HG02571 (cell line): ENCODE measurements at regions not wholly inside any gene's neighbourhood (a gene's known extent, or its start where the extent isn't known, plus 50 kb on each side); places are given as distances from the start of the nearest gene placed in this dataset.

Source experiments
- ATAC-seq: cut with Tn5 transposase; IDR thresholded peaks from one replicate; pipeline ENCODE4 v1.9.1; 2021; ENCODE audit warnings: mild to moderate bottlenecking, moderate library complexity; ENCODE audit not compliant: unreplicated experiment

- no peak for ATAC-seq
Observed at GRCh38 chr10:4691301-4691700, 134.7 kb upstream of the AKR1E2 start.

GRCh38 chr10:4688601-4689000, 137.4 kb upstream of the AKR1E2 start:
- ATAC-seq: no peak

GRCh38 chr10:4688168-4688567, 137.8 kb upstream of the AKR1E2 start:
- no peak for ATAC-seq

- no peak for ATAC-seq
Observed at GRCh38 chr10:4687397-4687796, 138.6 kb upstream of the AKR1E2 start.

GRCh38 chr10:4686644-4686996, 139.4 kb upstream of the AKR1E2 start:
- ATAC-seq: no peak

GRCh38 chr10:4685904-4686643, 139.9 kb upstream of the AKR1E2 start:
- ATAC-seq: no peak

GRCh38 chr10:4685491-4685890, 140.5 kb upstream of the AKR1E2 start:
- no peak for ATAC-seq

- no peak for ATAC-seq
Observed at GRCh38 chr10:4684434-4684833, 141.6 kb upstream of the AKR1E2 start.

- ATAC-seq: no peak
Observed at GRCh38 chr10:4683838-4684237, 142.2 kb upstream of the AKR1E2 start.

- no peak for ATAC-seq
Observed at GRCh38 chr10:4683137-4683536, 142.9 kb upstream of the AKR1E2 start.

GRCh38 chr10:4678951-4679671, 146.9 kb upstream of the AKR1E2 start:
- no peak for ATAC-seq

GRCh38 chr10:4678023-4678950, 147.7 kb upstream of the AKR1E2 start:
- no peak for ATAC-seq

- ATAC-seq: no peak
Observed at GRCh38 chr10:4677296-4678021, 148.5 kb upstream of the AKR1E2 start.

GRCh38 chr10:4676566-4676965, 149.4 kb upstream of the AKR1E2 start:
- no peak for ATAC-seq

GRCh38 chr10:4675808-4676207, 150.2 kb upstream of the AKR1E2 start:
- no peak for ATAC-seq

- ATAC-seq: no peak
Observed at GRCh38 chr10:4673279-4674040, 152.5 kb upstream of the AKR1E2 start.

- no peak for ATAC-seq
Observed at GRCh38 chr10:4672201-4672600, 153.8 kb upstream of the AKR1E2 start.

GRCh38 chr10:4671451-4672145, 154.4 kb upstream of the AKR1E2 start:
- ATAC-seq: no peak

- ATAC-seq: no peak
Observed at GRCh38 chr10:4670737-4671136, 155.3 kb upstream of the AKR1E2 start.

GRCh38 chr10:4669585-4669984, 156.4 kb upstream of the AKR1E2 start:
- no peak for ATAC-seq
